HG03064 (cell line): ENCODE measurements at regions not wholly inside any gene's neighbourhood (a gene's known extent, or its start where the extent isn't known, plus 50 kb on each side); places are given as distances from the start of the nearest gene placed in this dataset.
"Not testable (repeated sequence)": the region's sequence is repeated elsewhere in the genome, so short reads cannot be mapped to it uniquely, and the experiment has no call there.

Experiments
- ATAC-seq: cut with Tn5 transposase; IDR thresholded peaks from one replicate; pipeline ENCODE4 v1.9.1; 2021; ENCODE audit warnings: low read depth; ENCODE audit not compliant: unreplicated experiment

GRCh38 chr15:69666441-69666882 lies 213.8 kb downstream of the RPLP1 start:
- ATAC-seq, result peak; percentile 8

- ATAC-seq, result peak; percentile 37
Measured at GRCh38 chr15:69666921-69667811, 214.5 kb downstream of the RPLP1 start.

- ATAC-seq, result no peak
Measured at GRCh38 chr15:69668039-69668705, 215.6 kb downstream of the RPLP1 start.

- ATAC-seq, result peak; percentile 52
Measured at GRCh38 chr15:69668963-69669362, 216.3 kb downstream of the RPLP1 start.

- no peak for ATAC-seq
Measured at GRCh38 chr15:69669446-69669845, 216.8 kb downstream of the RPLP1 start.

GRCh38 chr15:69673291-69673881 lies 220.8 kb downstream of the RPLP1 start:
- no peak for ATAC-seq

GRCh38 chr15:69675731-69676130 lies 223.1 kb downstream of the RPLP1 start:
- ATAC-seq, result no peak

- no peak for ATAC-seq
Measured at GRCh38 chr15:69677403-69677802, 224.8 kb downstream of the RPLP1 start.

- ATAC-seq, result peak; percentile 82
Measured at GRCh38 chr15:69679623-69680228, 227.1 kb downstream of the RPLP1 start.

- not testable (repeated sequence) for ATAC-seq
Measured at GRCh38 chr15:69684823-69685222, 232.2 kb downstream of the RPLP1 start.

GRCh38 chr15:69685512-69686452 lies 233.2 kb downstream of the RPLP1 start:
- no peak for ATAC-seq

- ATAC-seq, result no peak
Measured at GRCh38 chr15:69686626-69687025, 234.0 kb downstream of the RPLP1 start.

- no peak for ATAC-seq
Measured at GRCh38 chr15:69689133-69689532, 236.5 kb downstream of the RPLP1 start.

- no peak for ATAC-seq
Measured at GRCh38 chr15:69691307-69692015, 238.8 kb downstream of the RPLP1 start.

- no peak for ATAC-seq
Measured at GRCh38 chr15:69692342-69692741, 239.7 kb downstream of the RPLP1 start.

GRCh38 chr15:69693059-69693458 lies 240.4 kb downstream of the RPLP1 start:
- ATAC-seq, result no peak

- no peak for ATAC-seq
Measured at GRCh38 chr15:69696946-69697345, 244.3 kb downstream of the RPLP1 start.

- ATAC-seq, result no peak
Measured at GRCh38 chr15:69697916-69698315, 245.3 kb downstream of the RPLP1 start.

GRCh38 chr15:69699096-69699495 lies 246.5 kb downstream of the RPLP1 start:
- ATAC-seq, result no peak
